Type B pancreatic cell (in vitro differentiated cells): ENCODE measurements at regions not wholly inside any gene's neighbourhood (a gene's known extent, or its start where the extent isn't known, plus 50 kb on each side); places are given as distances from the start of the nearest gene placed in this dataset.

Experiments
- DNase-seq: peaks from one replicate; pipeline ENCODE4 v3.0.0; 2021; ENCODE audit warnings: mixed read lengths; ENCODE audit not compliant: unreplicated experiment; ENCODE audit errors: extremely low spot score
- H3K27ac Mint-ChIP-seq: 2 replicates; pipeline ENCODE4 v1.8.0; 2021; ENCODE audit warnings: mild to moderate bottlenecking, mixed read lengths
- H3K27me3 Mint-ChIP-seq: 2 replicates; pipeline ENCODE4 v1.8.0; 2021; ENCODE audit warnings: mixed read lengths
- H3K36me3 Mint-ChIP-seq: 2 replicates; pipeline ENCODE4 v1.8.0; 2021; ENCODE audit warnings: mixed read lengths
- H3K4me1 Mint-ChIP-seq: one replicate; pipeline ENCODE4 v1.8.0; 2021; ENCODE audit warnings: mixed read lengths; ENCODE audit not compliant: unreplicated experiment
- H3K4me3 Mint-ChIP-seq: 2 replicates; pipeline ENCODE4 v1.8.0; 2021; ENCODE audit warnings: mild to moderate bottlenecking, mixed read lengths
- H3K9me3 Mint-ChIP-seq: 2 replicates; pipeline ENCODE4 v1.8.0; 2021; ENCODE audit warnings: mixed read lengths
- TF ChIP-seq, protein P1 (sequence below): fragments of 200-600 bp; sonication (generic); conservative IDR thresholded peaks from 2 replicates; pipeline ENCODE4 v1.5.0; 2021; ENCODE audit warnings: antibody characterized with exemption, mild to moderate bottlenecking

DNA sequence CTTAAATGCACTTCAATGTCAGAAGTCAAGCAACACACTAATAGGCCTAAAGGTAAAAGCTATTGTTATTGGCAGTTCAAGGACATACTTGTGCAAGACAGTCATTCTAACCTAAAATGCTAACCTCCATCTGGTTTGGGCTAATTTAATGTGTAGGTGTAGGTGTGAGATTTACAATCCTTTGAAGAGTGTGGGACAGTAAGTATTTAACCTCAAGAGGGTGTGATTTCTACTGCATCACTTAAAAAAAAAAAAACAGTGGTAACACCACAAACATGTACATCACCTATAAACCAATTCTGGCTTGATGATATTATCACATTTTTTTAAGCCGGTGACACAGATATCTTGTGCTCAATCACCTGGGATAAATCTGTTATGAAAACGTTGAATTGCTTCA is 127.5 kb upstream of the MEF2C start:
- H3K36me3 Mint-ChIP-seq, result no peaks in the 10 kb centered on the region
- H3K4me3 Mint-ChIP-seq, result no peak overlapping the region
- TF ChIP-seq, protein P1, sequence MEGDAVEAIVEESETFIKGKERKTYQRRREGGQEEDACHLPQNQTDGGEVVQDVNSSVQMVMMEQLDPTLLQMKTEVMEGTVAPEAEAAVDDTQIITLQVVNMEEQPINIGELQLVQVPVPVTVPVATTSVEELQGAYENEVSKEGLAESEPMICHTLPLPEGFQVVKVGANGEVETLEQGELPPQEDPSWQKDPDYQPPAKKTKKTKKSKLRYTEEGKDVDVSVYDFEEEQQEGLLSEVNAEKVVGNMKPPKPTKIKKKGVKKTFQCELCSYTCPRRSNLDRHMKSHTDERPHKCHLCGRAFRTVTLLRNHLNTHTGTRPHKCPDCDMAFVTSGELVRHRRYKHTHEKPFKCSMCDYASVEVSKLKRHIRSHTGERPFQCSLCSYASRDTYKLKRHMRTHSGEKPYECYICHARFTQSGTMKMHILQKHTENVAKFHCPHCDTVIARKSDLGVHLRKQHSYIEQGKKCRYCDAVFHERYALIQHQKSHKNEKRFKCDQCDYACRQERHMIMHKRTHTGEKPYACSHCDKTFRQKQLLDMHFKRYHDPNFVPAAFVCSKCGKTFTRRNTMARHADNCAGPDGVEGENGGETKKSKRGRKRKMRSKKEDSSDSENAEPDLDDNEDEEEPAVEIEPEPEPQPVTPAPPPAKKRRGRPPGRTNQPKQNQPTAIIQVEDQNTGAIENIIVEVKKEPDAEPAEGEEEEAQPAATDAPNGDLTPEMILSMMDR, result no peak
- peaks cover 5% of the 10 kb centered on the region for H3K27me3 Mint-ChIP-seq
- DNase-seq, result no peak
- no peaks in the 10 kb centered on the region for H3K4me1 Mint-ChIP-seq
- H3K27ac Mint-ChIP-seq, result no peak overlapping the region
- no peaks in the 10 kb centered on the region for H3K9me3 Mint-ChIP-seq

DNA sequence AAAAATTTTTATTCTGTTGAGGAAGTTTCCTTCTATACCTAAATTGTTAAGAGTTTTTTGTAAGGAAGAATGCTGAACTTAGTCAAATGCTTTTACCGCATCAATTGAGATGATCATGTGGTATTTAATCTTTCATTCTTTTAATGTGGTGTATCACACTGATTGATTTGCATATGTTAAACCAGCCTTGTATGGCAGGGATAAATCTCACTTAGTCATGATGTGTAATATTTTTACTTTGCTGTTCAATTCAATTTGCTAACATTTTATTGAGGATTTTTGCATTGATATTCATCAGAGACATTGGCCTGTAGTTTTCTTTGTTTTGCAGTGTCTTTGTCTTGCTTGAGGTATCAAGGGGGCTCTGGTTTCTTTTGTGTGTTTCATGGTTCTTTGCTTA is 125.3 kb upstream of the MEF2C start:
- Mint-ChIP-seq H3K36me3 (no peaks in the 10 kb centered on the region), H3K27me3 (peaks cover 5% of the 10 kb centered on the region), H3K27ac (no peak overlapping the region), H3K9me3 (peaks cover 4% of the 10 kb centered on the region), H3K4me1 (no peaks in the 10 kb centered on the region), H3K4me3 (no peak overlapping the region)
- DNase-seq, result no peak
- TF ChIP-seq, protein P1, result no peak

DNA sequence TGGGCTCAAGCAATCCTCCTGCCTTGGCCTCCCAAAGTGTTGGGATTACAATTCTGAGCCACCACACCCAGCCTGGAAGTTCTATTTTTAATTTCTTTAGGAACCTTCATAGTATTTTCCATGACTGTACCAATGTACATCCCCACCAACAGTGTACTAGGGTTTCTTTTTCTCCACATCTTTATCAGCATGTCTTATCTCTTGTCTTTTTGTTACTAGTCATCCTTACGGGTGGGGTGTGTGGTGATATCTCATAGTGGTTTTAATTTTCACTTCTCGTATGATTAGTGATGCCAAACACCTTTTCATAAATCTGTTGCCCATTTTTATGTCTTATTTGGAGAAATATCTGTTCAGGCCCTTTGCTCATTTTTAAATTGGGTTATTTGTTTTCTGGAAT is 123.0 kb upstream of the MEF2C start:
- no peaks in the 10 kb centered on the region for H3K36me3 Mint-ChIP-seq
- H3K27me3 Mint-ChIP-seq, result no peaks in the 10 kb centered on the region
- DNase-seq, result no peak
- TF ChIP-seq, protein P1, result no peak
- no peak overlapping the region for H3K4me3 Mint-ChIP-seq
- peaks cover 4% of the 10 kb centered on the region for H3K9me3 Mint-ChIP-seq
- no peak overlapping the region for H3K27ac Mint-ChIP-seq
- H3K4me1 Mint-ChIP-seq, result no peaks in the 10 kb centered on the region

DNA sequence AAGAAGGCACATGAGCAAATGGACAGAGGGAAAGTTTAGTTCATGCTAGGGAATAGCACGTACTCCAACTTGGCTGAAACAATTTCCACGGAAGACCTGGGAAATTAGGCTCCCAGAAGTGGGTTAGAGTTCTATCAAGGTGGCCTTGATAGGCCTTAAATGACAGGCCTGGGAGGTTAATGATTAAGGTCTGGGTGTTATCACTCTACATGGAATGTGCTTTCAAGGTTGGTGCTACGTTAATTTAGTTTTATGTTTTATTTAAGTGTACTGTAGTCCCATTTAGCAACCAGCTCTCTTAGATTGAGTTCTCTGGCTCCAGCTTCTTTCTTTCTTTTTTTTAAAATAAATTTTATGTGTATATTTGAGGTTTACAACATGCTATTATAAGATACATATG is 121.4 kb upstream of the MEF2C start:
- peaks cover 4% of the 10 kb centered on the region for H3K9me3 Mint-ChIP-seq
- no peaks in the 10 kb centered on the region for H3K4me1 Mint-ChIP-seq
- no peak overlapping the region for H3K27ac Mint-ChIP-seq
- TF ChIP-seq, protein P1, result no peak
- no peaks in the 10 kb centered on the region for H3K27me3 Mint-ChIP-seq
- DNase-seq, result no peak
- H3K4me3 Mint-ChIP-seq, result no peak overlapping the region
- no peaks in the 10 kb centered on the region for H3K36me3 Mint-ChIP-seq

DNA sequence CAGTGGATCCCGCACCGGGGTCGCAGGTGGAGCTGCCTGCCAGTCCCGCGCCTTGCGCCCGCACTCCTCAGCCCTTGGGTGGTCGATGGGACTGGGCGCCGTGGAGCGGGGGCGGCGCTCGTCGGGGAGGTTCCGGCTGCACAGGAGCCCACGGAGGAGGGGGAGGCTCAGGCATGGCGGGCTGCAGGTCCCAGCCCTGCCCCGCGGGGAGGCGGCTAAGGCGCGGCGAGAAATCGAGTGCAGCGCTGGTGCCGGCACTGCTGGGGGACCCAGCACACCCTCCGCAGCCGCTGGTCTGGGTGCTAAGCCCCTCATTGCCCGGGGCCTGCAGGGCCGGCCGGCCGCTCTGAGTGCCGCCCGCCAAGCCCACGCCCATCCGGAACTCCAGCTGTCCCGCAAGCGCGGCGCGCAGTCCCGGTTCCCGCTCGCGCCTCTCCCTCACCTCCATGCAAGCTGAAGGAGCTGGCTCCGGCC is 120.6 kb upstream of the MEF2C start:
- DNase-seq, result no peak
- H3K9me3 Mint-ChIP-seq, result peaks cover 4% of the 10 kb centered on the region
- no peaks in the 10 kb centered on the region for H3K36me3 Mint-ChIP-seq
- TF ChIP-seq, protein P1, result no peak
- H3K4me1 Mint-ChIP-seq, result no peaks in the 10 kb centered on the region
- no peak overlapping the region for H3K4me3 Mint-ChIP-seq
- no peaks in the 10 kb centered on the region for H3K27me3 Mint-ChIP-seq
- no peak overlapping the region for H3K27ac Mint-ChIP-seq

DNA sequence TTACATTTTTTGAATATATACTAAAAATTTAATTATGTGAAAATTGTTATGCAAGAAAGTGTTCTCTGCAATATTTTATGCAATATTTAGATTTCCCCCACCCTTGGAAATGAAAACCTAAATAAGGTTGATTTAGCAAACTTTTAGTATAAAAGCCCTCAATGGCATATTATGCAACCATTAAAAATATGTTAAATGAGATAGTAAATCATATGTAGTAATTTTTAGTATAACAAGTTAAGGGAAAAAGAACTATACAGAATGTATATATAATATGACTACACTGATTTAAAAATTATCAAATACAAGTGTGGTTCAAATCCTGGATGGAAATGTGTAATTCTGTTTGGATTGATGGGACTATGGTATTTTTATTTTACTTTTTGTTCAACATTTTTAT is 116.9 kb upstream of the MEF2C start:
- peaks cover 6% of the 10 kb centered on the region for H3K4me1 Mint-ChIP-seq
- no peaks in the 10 kb centered on the region for H3K36me3 Mint-ChIP-seq
- TF ChIP-seq, protein P1, result no peak
- no peak for DNase-seq
- no peaks in the 10 kb centered on the region for H3K9me3 Mint-ChIP-seq
- no peaks in the 10 kb centered on the region for H3K27me3 Mint-ChIP-seq
- no peak overlapping the region for H3K27ac Mint-ChIP-seq
- no peak overlapping the region for H3K4me3 Mint-ChIP-seq
